Muscle of leg (tissue), 3 donors: ENCODE measurements at regions not wholly inside any gene's neighbourhood (a gene's known extent, or its start where the extent isn't known, plus 50 kb on each side); places are given as distances from the start of the nearest gene placed in this dataset.

Source experiments
- DNase-seq: peaks from one replicate; pipeline ENCODE4 v3.0.0; 2013
- H3K27ac ChIP-seq: one replicate; pipeline ENCODE4 v1.5.1; 2013; ENCODE audit warnings: mild to moderate bottlenecking, low read length, control low read depth
- H3K27me3 ChIP-seq: one replicate; pipeline ENCODE4 v1.6.1; 2013; ENCODE audit warnings: low read length; ENCODE audit not compliant: control insufficient read depth, insufficient read depth
- H3K36me3 ChIP-seq: one replicate; pipeline ENCODE4 v1.6.1; 2013; ENCODE audit warnings: low read length; ENCODE audit not compliant: control insufficient read depth, insufficient read depth
- H3K4me1 ChIP-seq: one replicate; pipeline ENCODE4 v1.6.1; 2013; ENCODE audit warnings: low read length; ENCODE audit not compliant: control insufficient read depth, insufficient read depth
- H3K4me3 ChIP-seq: one replicate; pipeline ENCODE4 v1.5.1; 2013; ENCODE audit warnings: low read length, control low read depth
- H3K9me3 ChIP-seq: replicated peaks from 2 replicates; pipeline ENCODE4 v1.6.1; 2013; ENCODE audit warnings: low read depth, low read length; ENCODE audit not compliant: control insufficient read depth
- WGBS: methylation state at CpG from one replicate; pipeline ENCODE4 v1.1.5; 2013; ENCODE audit warnings: missing lambda C conversion rate; ENCODE audit not compliant: insufficient coverage; 5-methylcytosine and 5-hydroxymethylcytosine counted together

DNA sequence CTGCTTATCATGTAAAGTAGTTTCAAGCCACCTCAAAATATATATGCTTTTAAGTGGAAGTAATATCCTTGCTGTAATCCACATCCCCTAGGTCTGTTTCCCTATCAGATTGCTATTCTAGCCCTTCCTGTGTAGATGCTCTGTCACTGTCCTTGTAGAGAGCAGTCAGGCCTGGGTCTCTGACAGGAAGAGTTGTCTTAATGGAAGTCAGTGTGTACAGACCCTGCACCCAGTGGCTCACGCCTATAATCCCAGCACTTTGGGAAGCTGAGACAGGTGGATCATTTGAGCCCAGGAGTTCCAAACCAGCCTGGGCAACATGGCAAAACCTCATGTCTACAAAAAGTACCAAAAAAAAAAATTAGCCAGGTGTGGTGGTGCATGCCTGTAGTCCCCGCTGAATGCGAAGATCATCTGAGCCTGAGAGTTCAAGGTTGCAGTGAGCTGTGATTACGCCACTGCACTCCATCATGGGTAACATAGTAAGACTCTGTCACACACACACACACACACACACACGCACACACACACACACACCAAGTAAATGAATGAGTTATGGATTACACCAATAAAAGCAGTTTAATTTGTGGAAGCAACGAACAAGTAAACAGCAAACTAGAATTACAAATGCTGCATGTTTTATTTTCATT, 70.2 kb upstream of the DSC1 start:
- WGBS: 100% methylated on average over 1 of the region's 6 CpGs
- H3K27ac ChIP-seq: no peak overlapping the region

DNA sequence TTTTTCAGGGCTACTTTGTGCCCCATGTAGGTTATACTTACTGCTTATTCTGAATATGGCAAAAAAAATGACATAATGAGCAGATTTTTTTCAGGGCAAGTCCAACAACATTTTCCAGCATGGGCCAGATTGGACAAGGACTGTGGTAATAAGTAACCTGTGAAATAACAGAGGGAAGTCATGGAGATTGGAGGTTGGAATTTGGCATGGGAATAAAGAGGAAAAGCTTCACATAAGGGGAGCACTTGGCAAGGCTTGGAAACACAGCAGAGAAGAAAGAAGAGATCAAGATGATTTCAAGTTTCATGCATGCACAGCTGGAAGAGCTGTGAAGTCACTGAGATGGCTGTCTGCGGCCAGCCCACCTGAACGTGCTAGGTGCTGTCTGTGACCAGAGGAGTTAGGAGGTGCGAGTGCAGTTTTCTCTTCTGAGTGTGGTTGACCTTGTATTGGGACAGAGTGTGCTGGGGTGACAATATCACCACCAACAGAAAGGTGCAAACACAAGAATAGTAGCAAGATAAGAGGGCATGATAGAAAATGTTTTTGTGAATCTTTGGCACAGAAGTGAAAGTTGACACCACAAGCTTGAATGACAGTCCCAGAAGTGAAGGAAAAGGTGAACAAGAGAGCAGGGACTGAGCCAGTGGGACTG, 71.1 kb upstream of the DSC1 start:
- Histone ChIP-seq H3K36me3 (no peaks in the 10 kb centered on the region), H3K27me3 (no peaks in the 10 kb centered on the region), H3K9me3 (no peaks in the 10 kb centered on the region), H3K27ac (no peak overlapping the region), H3K4me3 (no peak overlapping the region), H3K4me1 (no peaks in the 10 kb centered on the region)
- 33% methylated on average over 1 of the region's 3 CpGs for WGBS
- no peak for DNase-seq

More for the DNA sequence above, 70.2 kb upstream of the DSC1 start:
- Histone ChIP-seq H3K27me3 (no peaks in the 10 kb centered on the region), H3K9me3 (no peaks in the 10 kb centered on the region), H3K4me1 (no peaks in the 10 kb centered on the region), H3K4me3 (no peak overlapping the region), H3K36me3 (no peaks in the 10 kb centered on the region)
- no peak for DNase-seq

DNA sequence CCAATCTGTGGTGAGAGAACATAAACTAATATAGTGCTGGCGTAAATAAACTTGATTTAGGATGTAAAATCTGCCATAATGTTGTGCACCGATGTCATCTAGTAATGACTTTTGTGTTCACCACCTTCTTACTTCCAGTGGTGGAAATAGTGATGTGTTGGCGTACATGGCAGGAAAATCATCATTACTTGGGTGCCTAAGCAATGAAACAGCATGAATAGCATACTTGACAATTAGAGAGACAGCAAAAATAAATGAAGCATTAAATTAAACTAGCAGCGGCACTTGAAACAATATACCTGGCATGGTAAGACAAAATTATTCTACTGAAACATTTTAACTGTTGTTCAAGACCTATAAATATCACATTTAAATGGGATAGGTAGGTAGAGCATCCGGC, 73.2 kb upstream of the DSC1 start:
- no peaks in the 10 kb centered on the region for H3K36me3 ChIP-seq
- WGBS: no CpG with 5 or more reads among the region's 5 CpGs
- no peak overlapping the region for H3K4me3 ChIP-seq
- H3K4me1 ChIP-seq: no peaks in the 10 kb centered on the region
- no peaks in the 10 kb centered on the region for H3K27me3 ChIP-seq
- no peak for DNase-seq
- H3K27ac ChIP-seq: no peak overlapping the region
- no peaks in the 10 kb centered on the region for H3K9me3 ChIP-seq

DNA sequence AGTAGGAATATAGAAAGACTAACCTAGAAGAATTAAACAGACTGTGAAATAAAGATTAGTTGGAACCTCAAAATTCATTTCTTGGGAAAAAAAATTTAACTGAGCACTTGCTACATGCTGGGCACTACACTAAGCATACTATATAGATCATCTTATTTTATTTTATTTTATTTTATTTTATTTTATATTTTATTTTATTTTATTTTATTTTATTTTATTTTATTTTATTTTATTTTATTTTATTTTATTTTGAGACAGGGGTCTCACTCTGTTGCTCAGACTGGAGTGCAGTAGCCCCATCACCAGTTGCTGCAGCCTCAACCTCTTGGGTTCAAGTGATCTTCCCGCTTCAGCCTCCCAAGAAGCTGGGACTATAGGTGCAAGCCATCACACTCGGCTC, 74.5 kb upstream of the DSC1 start:
- Histone ChIP-seq H3K27ac (no peak overlapping the region), H3K36me3 (no peaks in the 10 kb centered on the region), H3K27me3 (no peaks in the 10 kb centered on the region), H3K4me3 (no peak overlapping the region), H3K9me3 (no peaks in the 10 kb centered on the region), H3K4me1 (no peaks in the 10 kb centered on the region)
- no peak for DNase-seq
- WGBS: 94% methylated on average over 2 of the region's 2 CpGs

DNA sequence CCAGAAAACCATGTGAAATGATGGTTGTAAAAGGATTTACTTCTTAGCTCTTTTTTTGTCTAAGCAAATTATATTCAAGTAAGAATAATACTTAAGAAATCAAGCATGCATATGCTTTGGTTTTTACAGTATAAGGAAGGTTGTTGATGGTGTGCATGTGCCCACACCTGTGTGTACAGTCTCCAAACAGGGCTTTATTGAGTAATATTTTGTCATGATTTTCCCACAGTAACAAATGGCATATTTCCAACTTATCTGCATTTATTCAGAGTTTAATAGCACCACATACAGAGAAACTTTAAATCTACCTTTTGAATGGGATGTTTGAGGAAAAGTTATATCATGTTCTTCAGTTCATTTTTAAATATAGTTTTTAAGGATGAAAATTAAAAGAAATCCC, 76.5 kb upstream of the DSG1 start:
- Histone ChIP-seq H3K4me1 (no peaks in the 10 kb centered on the region), H3K4me3 (no peak overlapping the region), H3K27ac (no peak overlapping the region), H3K27me3 (no peaks in the 10 kb centered on the region), H3K9me3 (no peaks in the 10 kb centered on the region), H3K36me3 (no peaks in the 10 kb centered on the region)
- no peak for DNase-seq

DNA sequence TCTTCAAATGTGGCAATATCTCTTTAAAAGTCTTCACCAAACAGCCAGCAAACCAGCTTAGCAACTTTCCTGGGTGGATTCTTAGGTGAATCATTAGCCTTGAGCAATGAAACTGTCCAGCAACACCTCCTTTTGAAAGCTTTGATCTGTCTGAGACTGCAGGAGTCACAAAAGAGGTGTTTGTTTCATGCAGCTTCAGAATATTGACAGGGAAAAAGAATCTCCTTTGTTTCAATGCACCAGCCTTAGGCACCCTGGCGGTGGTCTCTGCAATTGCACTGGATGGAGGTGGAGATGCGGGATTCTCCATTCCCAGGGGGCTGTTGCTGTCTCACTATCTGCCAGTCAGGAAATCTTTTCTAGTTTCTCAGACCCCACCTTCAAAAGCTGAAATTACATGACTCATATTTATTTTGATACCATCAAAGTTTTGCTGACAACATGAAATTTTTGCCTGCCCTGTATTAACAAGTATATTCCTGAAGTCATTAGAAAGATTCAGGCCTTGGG, 76.0 kb upstream of the DSG1 start:
- no peaks in the 10 kb centered on the region for H3K9me3 ChIP-seq
- no peaks in the 10 kb centered on the region for H3K27me3 ChIP-seq
- H3K27ac ChIP-seq: no peak overlapping the region
- DNase-seq: no peak
- H3K4me3 ChIP-seq: no peak overlapping the region
- 0% methylated on average over 1 of the region's 2 CpGs for WGBS
- no peaks in the 10 kb centered on the region for H3K4me1 ChIP-seq
- H3K36me3 ChIP-seq: no peaks in the 10 kb centered on the region

DNA sequence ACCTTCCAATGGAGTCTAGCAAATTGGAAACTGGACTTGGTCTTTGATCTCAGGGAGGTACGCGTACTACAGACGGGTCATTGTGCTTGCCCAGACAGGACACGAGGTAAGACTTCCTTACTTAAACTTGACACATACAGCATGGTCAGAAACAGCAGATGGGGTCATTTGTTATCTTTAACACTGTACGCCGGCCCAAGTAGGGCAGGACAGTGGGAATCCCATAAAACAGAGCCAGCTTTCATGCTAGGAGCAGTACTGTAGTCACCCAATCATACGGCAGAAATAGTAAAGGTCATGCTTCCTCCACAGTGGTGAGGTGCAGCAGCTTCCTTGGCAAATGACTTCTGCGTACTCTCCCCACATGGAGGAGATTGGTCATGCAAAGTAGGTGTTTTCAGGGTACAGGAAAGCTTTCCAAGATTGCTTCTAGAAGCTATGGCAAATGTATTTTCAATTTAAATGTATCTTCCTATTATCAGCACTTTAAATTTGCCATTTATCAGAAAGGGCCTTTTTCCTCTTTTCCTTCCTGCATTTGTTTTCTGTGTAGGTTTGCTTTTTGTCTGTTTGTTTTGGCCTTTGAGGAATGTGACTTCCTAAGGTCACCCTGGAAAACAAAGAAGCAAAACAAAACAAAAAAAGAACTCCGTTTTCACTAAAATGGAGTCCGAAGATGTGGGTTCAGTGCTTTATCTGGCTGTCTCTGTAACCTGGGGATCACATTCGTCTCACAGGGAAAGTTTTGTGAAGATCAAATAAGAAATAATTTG, 74.0 kb upstream of the DSG1 start:
- WGBS: 64% methylated on average over 6 of the region's 11 CpGs
- no peak for DNase-seq
- Histone ChIP-seq H3K4me1 (no peaks in the 10 kb centered on the region), H3K36me3 (no peaks in the 10 kb centered on the region), H3K27ac (no peak overlapping the region), H3K27me3 (no peaks in the 10 kb centered on the region), H3K9me3 (no peaks in the 10 kb centered on the region), H3K4me3 (no peak overlapping the region)

DNA sequence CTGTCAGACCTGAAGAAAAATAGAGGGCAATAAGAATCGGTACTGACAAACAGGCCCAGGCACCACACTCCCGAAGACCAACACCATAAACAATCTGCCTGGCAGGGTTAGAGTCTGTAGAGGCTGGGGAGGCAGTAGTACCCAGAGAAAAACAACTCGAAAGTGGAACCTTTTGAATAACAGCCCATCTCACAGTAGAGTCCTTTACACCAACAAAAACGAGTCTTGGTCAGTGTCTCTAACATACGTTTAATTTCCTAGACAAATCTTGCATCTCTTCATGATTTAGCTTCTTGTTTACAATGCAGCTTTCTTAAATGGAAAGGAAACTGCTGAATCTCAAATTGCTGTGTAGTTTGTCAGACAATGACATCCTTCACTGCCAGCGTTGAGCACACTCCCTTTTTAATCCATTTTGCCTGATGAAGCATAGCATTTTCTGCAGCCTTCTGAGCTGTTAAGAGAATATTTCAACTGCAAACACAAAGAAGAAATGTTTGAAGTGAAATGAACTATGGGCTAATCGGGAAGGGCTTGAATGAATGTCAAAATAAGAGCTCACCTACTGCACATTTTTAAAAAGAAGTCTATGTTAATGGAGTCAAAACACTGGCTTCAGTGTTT, 73.1 kb upstream of the DSG1 start:
- Histone ChIP-seq H3K36me3 (no peaks in the 10 kb centered on the region), H3K27ac (peak overlapping the region; percentile 48), H3K4me3 (no peak overlapping the region), H3K9me3 (no peaks in the 10 kb centered on the region), H3K27me3 (no peaks in the 10 kb centered on the region), H3K4me1 (no peaks in the 10 kb centered on the region)
- no peak for DNase-seq
- 18% methylated on average over 2 of the region's 7 CpGs for WGBS

DNA sequence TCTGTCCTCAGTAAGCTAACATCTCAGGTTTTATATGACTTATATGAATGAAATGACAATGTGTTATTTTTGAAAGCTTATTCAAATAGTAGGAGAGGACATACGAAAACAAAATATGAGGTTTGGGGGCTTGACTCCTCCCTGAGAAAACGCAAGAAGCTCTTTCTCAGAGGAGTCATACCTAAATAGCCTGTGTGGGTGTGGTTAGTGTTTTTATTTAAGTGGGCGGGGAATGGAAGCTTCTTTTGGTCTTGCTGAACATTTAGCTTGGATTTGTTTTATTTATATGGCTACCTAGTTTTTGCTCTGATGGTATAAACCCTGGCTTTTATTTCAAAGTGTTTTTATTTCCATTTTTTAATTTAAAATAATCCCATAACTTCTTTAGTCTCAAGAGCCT, 72.1 kb upstream of the DSG1 start:
- no peak overlapping the region for H3K4me3 ChIP-seq
- no peaks in the 10 kb centered on the region for H3K4me1 ChIP-seq
- H3K27ac ChIP-seq: no peak overlapping the region
- 44% methylated on average over 2 of the region's 3 CpGs for WGBS
- H3K36me3 ChIP-seq: no peaks in the 10 kb centered on the region
- no peaks in the 10 kb centered on the region for H3K27me3 ChIP-seq
- DNase-seq: no peak
- no peaks in the 10 kb centered on the region for H3K9me3 ChIP-seq

DNA sequence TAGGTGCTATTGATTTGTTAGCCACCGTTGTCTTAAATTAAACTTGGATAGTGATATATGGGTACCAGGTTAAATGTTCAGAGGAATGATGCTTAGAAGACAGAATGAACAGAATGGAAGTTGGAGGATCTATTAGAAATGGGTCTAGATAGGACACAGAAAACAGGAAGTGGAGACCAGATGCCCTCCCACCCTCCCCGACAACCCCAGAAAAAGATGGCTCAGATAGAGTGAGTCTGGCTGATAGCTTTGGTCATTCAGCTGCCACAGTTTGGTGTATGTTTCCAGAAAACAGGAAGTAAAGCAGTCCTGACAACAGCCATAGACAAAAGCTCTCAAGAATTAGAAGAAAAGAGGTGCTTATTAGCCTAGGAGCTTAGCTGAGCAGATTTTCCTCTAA, 71.5 kb upstream of the DSG1 start:
- DNase-seq: no peak
- H3K27ac ChIP-seq: no peak overlapping the region
- no peaks in the 10 kb centered on the region for H3K4me1 ChIP-seq
- no peak overlapping the region for H3K4me3 ChIP-seq
- WGBS: 80% methylated on average over 1 of the region's 2 CpGs
- H3K9me3 ChIP-seq: no peaks in the 10 kb centered on the region
- no peaks in the 10 kb centered on the region for H3K36me3 ChIP-seq
- no peaks in the 10 kb centered on the region for H3K27me3 ChIP-seq
